Muscle of leg (tissue), 3 donors: ENCODE measurements at regions not wholly inside any gene's neighbourhood (a gene's known extent, or its start where the extent isn't known, plus 50 kb on each side); places are given as distances from the start of the nearest gene placed in this dataset.

Source experiments
- DNase-seq: peaks from one replicate; pipeline ENCODE4 v3.0.0; 2013
- H3K27ac ChIP-seq: one replicate; pipeline ENCODE4 v1.5.1; 2013; ENCODE audit warnings: mild to moderate bottlenecking, low read length, control low read depth
- H3K27me3 ChIP-seq: one replicate; pipeline ENCODE4 v1.6.1; 2013; ENCODE audit warnings: low read length; ENCODE audit not compliant: control insufficient read depth, insufficient read depth
- H3K36me3 ChIP-seq: one replicate; pipeline ENCODE4 v1.6.1; 2013; ENCODE audit warnings: low read length; ENCODE audit not compliant: control insufficient read depth, insufficient read depth
- H3K4me1 ChIP-seq: one replicate; pipeline ENCODE4 v1.6.1; 2013; ENCODE audit warnings: low read length; ENCODE audit not compliant: control insufficient read depth, insufficient read depth
- H3K4me3 ChIP-seq: one replicate; pipeline ENCODE4 v1.5.1; 2013; ENCODE audit warnings: low read length, control low read depth
- H3K9me3 ChIP-seq: replicated peaks from 2 replicates; pipeline ENCODE4 v1.6.1; 2013; ENCODE audit warnings: low read depth, low read length; ENCODE audit not compliant: control insufficient read depth
- WGBS: methylation state at CpG from one replicate; pipeline ENCODE4 v1.1.5; 2013; ENCODE audit warnings: missing lambda C conversion rate; ENCODE audit not compliant: insufficient coverage; 5-methylcytosine and 5-hydroxymethylcytosine counted together

GRCh38 chr9:134221273-134222017, 57.1 kb upstream of the RNU6ATAC start:
- H3K4me1 ChIP-seq, result peaks cover 19% of the 10 kb centered on the region
- peaks cover 13% of the 10 kb centered on the region for H3K27me3 ChIP-seq
- no peaks in the 10 kb centered on the region for H3K36me3 ChIP-seq
- DNase-seq, result no peak
- H3K27ac ChIP-seq, result no peak overlapping the region
- WGBS, result 82% methylated on average over 20 of the region's 23 CpGs
- H3K4me3 ChIP-seq, result no peak overlapping the region
- no peaks in the 10 kb centered on the region for H3K9me3 ChIP-seq

- H3K4me3 ChIP-seq, result no peak overlapping the region
- no peak overlapping the region for H3K27ac ChIP-seq
- H3K36me3 ChIP-seq, result no peaks in the 10 kb centered on the region
- H3K9me3 ChIP-seq, result no peaks in the 10 kb centered on the region
- H3K4me1 ChIP-seq, result peaks cover 13% of the 10 kb centered on the region
- H3K27me3 ChIP-seq, result peaks cover 17% of the 10 kb centered on the region
- no peak for DNase-seq
- 65% methylated on average over 8 of the region's 12 CpGs for WGBS
Measured at GRCh38 chr9:134222018-134222573, 57.7 kb upstream of the RNU6ATAC start.

- Histone ChIP-seq H3K4me1 (peaks cover 18% of the 10 kb centered on the region), H3K36me3 (no peaks in the 10 kb centered on the region), H3K4me3 (no peak overlapping the region), H3K9me3 (no peaks in the 10 kb centered on the region), H3K27me3 (peaks cover 26% of the 10 kb centered on the region), H3K27ac (no peak overlapping the region)
- 69% methylated on average over 7 of the region's 11 CpGs for WGBS
- no peak for DNase-seq
Measured at GRCh38 chr9:134223091-134223490, 58.7 kb upstream of the RNU6ATAC start.

- H3K27me3 ChIP-seq, result peaks cover 29% of the 10 kb centered on the region
- no peak overlapping the region for H3K4me3 ChIP-seq
- no peaks in the 10 kb centered on the region for H3K9me3 ChIP-seq
- H3K4me1 ChIP-seq, result peaks cover 22% of the 10 kb centered on the region
- WGBS, result 71% methylated on average over 11 of the region's 15 CpGs
- no peak for DNase-seq
- no peaks in the 10 kb centered on the region for H3K36me3 ChIP-seq
- no peak overlapping the region for H3K27ac ChIP-seq
Measured at GRCh38 chr9:134223591-134224122, 59.3 kb upstream of the RNU6ATAC start.

GRCh38 chr9:134224127-134224526, 59.8 kb upstream of the RNU6ATAC start:
- no peaks in the 10 kb centered on the region for H3K36me3 ChIP-seq
- peaks cover 29% of the 10 kb centered on the region for H3K27me3 ChIP-seq
- H3K9me3 ChIP-seq, result no peaks in the 10 kb centered on the region
- H3K27ac ChIP-seq, result no peak overlapping the region
- H3K4me3 ChIP-seq, result no peak overlapping the region
- peaks cover 22% of the 10 kb centered on the region for H3K4me1 ChIP-seq
- no peak for DNase-seq
- 52% methylated on average over 3 of the region's 9 CpGs for WGBS

GRCh38 chr9:134224567-134225093, 60.3 kb upstream of the RNU6ATAC start:
- Histone ChIP-seq H3K27ac (no peak overlapping the region), H3K27me3 (peaks cover 29% of the 10 kb centered on the region), H3K4me3 (no peak overlapping the region), H3K9me3 (no peaks in the 10 kb centered on the region), H3K4me1 (peaks cover 22% of the 10 kb centered on the region), H3K36me3 (no peaks in the 10 kb centered on the region)
- WGBS, result 56% methylated on average over 7 of the region's 9 CpGs
- DNase-seq, result no peak

GRCh38 chr9:134225186-134225585, 60.8 kb upstream of the RNU6ATAC start:
- peaks cover 29% of the 10 kb centered on the region for H3K27me3 ChIP-seq
- no peak for DNase-seq
- no peaks in the 10 kb centered on the region for H3K36me3 ChIP-seq
- peaks cover 22% of the 10 kb centered on the region for H3K4me1 ChIP-seq
- H3K4me3 ChIP-seq, result no peak overlapping the region
- H3K27ac ChIP-seq, result no peak overlapping the region
- no peaks in the 10 kb centered on the region for H3K9me3 ChIP-seq
- 74% methylated on average over 4 of the region's 8 CpGs for WGBS

- peaks cover 29% of the 10 kb centered on the region for H3K27me3 ChIP-seq
- H3K36me3 ChIP-seq, result no peaks in the 10 kb centered on the region
- no peak for DNase-seq
- no peak overlapping the region for H3K4me3 ChIP-seq
- peaks cover 24% of the 10 kb centered on the region for H3K4me1 ChIP-seq
- H3K9me3 ChIP-seq, result no peaks in the 10 kb centered on the region
- 63% methylated on average over 5 of the region's 7 CpGs for whole genome bisulfite sequencing
- no peak overlapping the region for H3K27ac ChIP-seq
Measured at GRCh38 chr9:134225816-134226215, 61.5 kb upstream of the RNU6ATAC start.

GRCh38 chr9:134226221-134226930, 62.0 kb upstream of the RNU6ATAC start:
- peaks cover 30% of the 10 kb centered on the region for H3K4me1 ChIP-seq
- H3K27me3 ChIP-seq, result peaks cover 27% of the 10 kb centered on the region
- no peak overlapping the region for H3K4me3 ChIP-seq
- no peak overlapping the region for H3K27ac ChIP-seq
- 49% methylated on average over 21 of the region's 27 CpGs for WGBS
- DNase-seq, result no peak
- no peaks in the 10 kb centered on the region for H3K9me3 ChIP-seq
- no peaks in the 10 kb centered on the region for H3K36me3 ChIP-seq
